Tibial nerve (tissue), 4 donors: ENCODE measurements at regions not wholly inside any gene's neighbourhood (a gene's known extent, or its start where the extent isn't known, plus 50 kb on each side); places are given as distances from the start of the nearest gene placed in this dataset.

Experiments
- DNase-seq, 2 donors: peaks; one replicate each; pipeline ENCODE4 v3.0.0-alpha.2; 2019; ENCODE audit warnings: low spot score in 2 of 2
- H3K27ac ChIP-seq, 4 donors: fragments of 200-600 bp; sonication (generic) in 3 of 4; one replicate each; pipeline ENCODE4 v1.5.1; 2017 to 2019; ENCODE audit warnings: mild to moderate bottlenecking in 1 of 4
- H3K27me3 ChIP-seq, 2 donors: fragments of 200-600 bp; sonication (generic) in 1 of 2; one replicate each; pipeline versions ENCODE4 v1.5.1 to v1.6.0; 2017 to 2019
- H3K36me3 ChIP-seq, 3 donors: fragments of 200-600 bp; sonication (generic); one replicate each; pipeline ENCODE4 v1.5.1; 2018 to 2019
- H3K4me1 ChIP-seq, 4 donors: fragments of 200-600 bp; sonication (generic) in 3 of 4; one replicate each; pipeline ENCODE4 v1.5.1; 2017 to 2019
- H3K4me3 ChIP-seq, 4 donors: fragments of 200-600 bp; sonication (generic) in 3 of 4; one replicate each; pipeline ENCODE4 v1.5.1; 2017 to 2019; ENCODE audit warnings: mild to moderate bottlenecking in 1 of 4, moderate library complexity in 1 of 4
- H3K9me3 ChIP-seq, 4 donors: fragments of 200-600 bp; sonication (generic) in 3 of 4; one replicate each; pipeline ENCODE4 v1.5.1; 2017 to 2019
- CTCF ChIP-seq, 5 experiments: fragments of 200-600 bp in 3 of 5; fragments of 450-650 bp in 2 of 5; sonication (generic) in 3 of 5; IDR thresholded peaks; one replicate each; pipeline ENCODE4 v1.5.1; 2016 to 2019; ENCODE audit warnings: antibody characterized with exemption in 5 of 5, mild to moderate bottlenecking in 3 of 5, moderate library complexity in 2 of 5
- EP300 ChIP-seq, 2 donors: sonication (generic); formaldehyde crosslinking; IDR thresholded peaks; one replicate each; pipeline ENCODE4 v1.6.1; 2017; ENCODE audit warnings: antibody characterized with exemption in 2 of 2, mild to moderate bottlenecking in 1 of 2
- POLR2A ChIP-seq, 2 donors: fragments of 450-650 bp; IDR thresholded peaks; one replicate each; pipeline ENCODE4 v1.6.1; 2017; ENCODE audit warnings: antibody characterized with exemption in 2 of 2, mild to moderate bottlenecking in 2 of 2, moderate library complexity in 2 of 2
- whole genome bisulfite sequencing, 2 donors: methylation state at CpG; one replicate each; pipeline ENCODE4 v1.1.5; 2018; 5-methylcytosine and 5-hydroxymethylcytosine counted together

GRCh38 chr4:38609614-38610013, 54.4 kb upstream of the KLF3 start:
- Histone ChIP-seq H3K9me3 (no peaks in the 10 kb centered on the region), H3K4me1 (peaks cover 0 to 47% (median 10%) of the 10 kb centered on the region in 4 donors), H3K27me3 (no peaks in the 10 kb centered on the region), H3K4me3 (no peak overlapping the region), H3K36me3 (no peaks in the 10 kb centered on the region), H3K27ac (no peak overlapping the region)
- TF ChIP-seq CTCF (IDR thresholded peaks at IDR 0.05), result no peak
- no peak for TF ChIP-seq EP300 (IDR thresholded peaks at IDR 0.05)
- TF ChIP-seq POLR2A (IDR thresholded peaks at IDR 0.05), result no peak
- DNase-seq, result no peak
- 74 to 83% methylated on average over 3 of the region's 3 CpGs for WGBS, 2 donors

- Histone ChIP-seq H3K4me3 (peak overlapping the region in 1 of 4 donors; percentile 11), H3K4me1 (peaks cover 0 to 47% (median 10%) of the 10 kb centered on the region in 4 donors), H3K27me3 (no peaks in the 10 kb centered on the region), H3K9me3 (no peaks in the 10 kb centered on the region), H3K36me3 (no peaks in the 10 kb centered on the region), H3K27ac (peak overlapping the region in 1 of 4 donors; percentile 62)
- TF ChIP-seq CTCF (IDR thresholded peaks at IDR 0.05) (no peak), EP300 (IDR thresholded peaks at IDR 0.05) (no peak), POLR2A (IDR thresholded peaks at IDR 0.05) (no peak)
- 50 to 56% methylated on average over 5 of the region's 5 CpGs for WGBS, 2 donors
- DNase-seq, result no peak
Measured at GRCh38 chr4:38610521-38610920, 53.5 kb upstream of the KLF3 start.

- H3K4me1 ChIP-seq, result peaks cover 0 to 42% (median 10%) of the 10 kb centered on the region in 4 donors
- no peak for DNase-seq
- 39 to 40% methylated on average over 8 of the region's 8 CpGs for WGBS, 2 donors
- H3K27me3 ChIP-seq, result no peaks in the 10 kb centered on the region
- H3K27ac ChIP-seq, result peak overlapping the region in 2 of 4 donors; percentile 17 to 62
- H3K9me3 ChIP-seq, result no peaks in the 10 kb centered on the region
- TF ChIP-seq CTCF (IDR thresholded peaks at IDR 0.05), result no peak
- no peak for TF ChIP-seq POLR2A (IDR thresholded peaks at IDR 0.05)
- TF ChIP-seq EP300 (IDR thresholded peaks at IDR 0.05), result no peak
- no peaks in the 10 kb centered on the region for H3K36me3 ChIP-seq
- H3K4me3 ChIP-seq, result peak overlapping the region in 1 of 4 donors; percentile 11
Measured at GRCh38 chr4:38610966-38611431, 53.0 kb upstream of the KLF3 start.

GRCh38 chr4:38611676-38612075, 52.3 kb upstream of the KLF3 start:
- H3K4me3 ChIP-seq, result no peak overlapping the region
- no peaks in the 10 kb centered on the region for H3K27me3 ChIP-seq
- peaks cover 0 to 37% (median 10%) of the 10 kb centered on the region in 4 donors for H3K4me1 ChIP-seq
- DNase-seq, result no peak
- 67 to 71% methylated on average over 3 of the region's 3 CpGs for WGBS, 2 donors
- H3K36me3 ChIP-seq, result no peaks in the 10 kb centered on the region
- TF ChIP-seq CTCF (IDR thresholded peaks at IDR 0.05), result no peak
- no peak for TF ChIP-seq POLR2A (IDR thresholded peaks at IDR 0.05)
- no peak for TF ChIP-seq EP300 (IDR thresholded peaks at IDR 0.05)
- no peaks in the 10 kb centered on the region for H3K9me3 ChIP-seq
- no peak overlapping the region for H3K27ac ChIP-seq

- Histone ChIP-seq H3K4me1 (peaks cover 0 to 37% (median 10%) of the 10 kb centered on the region in 4 donors), H3K4me3 (no peak overlapping the region), H3K36me3 (no peaks in the 10 kb centered on the region), H3K27me3 (no peaks in the 10 kb centered on the region), H3K9me3 (no peaks in the 10 kb centered on the region), H3K27ac (no peak overlapping the region)
- TF ChIP-seq CTCF (IDR thresholded peaks at IDR 0.05) (no peak), POLR2A (IDR thresholded peaks at IDR 0.05) (no peak)
- DNase-seq, result no peak
- WGBS, 2 donors, result 46 to 64% methylated on average over 6 of the region's 6 CpGs
Measured at GRCh38 chr4:38612646-38613414, 51.2 kb upstream of the KLF3 start.
